GM21619 (cell line): ENCODE measurements at regions not wholly inside any gene's neighbourhood (a gene's known extent, or its start where the extent isn't known, plus 50 kb on each side); places are given as distances from the start of the nearest gene placed in this dataset.

Source experiments
- ATAC-seq: cut with Tn5 transposase; IDR thresholded peaks from one replicate; pipeline ENCODE4 v1.9.1; 2021; ENCODE audit not compliant: unreplicated experiment

GRCh38 chr1:104787866-104788510, 1038.3 kb downstream of the AMY1C start:
- no peak for ATAC-seq

DNA sequence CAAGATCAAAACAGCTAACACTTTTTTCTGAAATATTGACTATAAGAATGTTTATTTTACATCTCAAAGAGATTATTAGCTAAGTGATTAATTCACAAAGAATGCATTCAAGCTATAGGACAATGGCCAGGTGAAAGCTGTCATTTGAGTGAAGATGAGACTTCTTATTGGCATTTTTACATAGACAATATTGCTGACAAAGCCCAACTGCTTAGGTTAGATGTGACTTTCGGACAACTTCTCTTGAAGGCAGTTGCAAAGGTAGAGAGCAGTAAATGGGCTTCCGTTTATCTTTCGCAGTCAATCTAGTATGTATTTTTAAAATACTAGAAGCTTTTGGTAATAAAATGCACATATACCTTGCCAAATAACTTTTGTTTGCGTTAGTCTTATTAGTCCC, 1041.3 kb downstream of the AMY1C start:
- ATAC-seq, result no peak

- ATAC-seq, result no peak
Observed at GRCh38 chr1:104794035-104794434, 1044.3 kb downstream of the AMY1C start.

- ATAC-seq, result no peak
Observed at GRCh38 chr1:104795931-104796330, 1046.2 kb downstream of the AMY1C start.

- no peak for ATAC-seq
Observed at GRCh38 chr1:104797982-104798381, 1048.3 kb downstream of the AMY1C start.

DNA sequence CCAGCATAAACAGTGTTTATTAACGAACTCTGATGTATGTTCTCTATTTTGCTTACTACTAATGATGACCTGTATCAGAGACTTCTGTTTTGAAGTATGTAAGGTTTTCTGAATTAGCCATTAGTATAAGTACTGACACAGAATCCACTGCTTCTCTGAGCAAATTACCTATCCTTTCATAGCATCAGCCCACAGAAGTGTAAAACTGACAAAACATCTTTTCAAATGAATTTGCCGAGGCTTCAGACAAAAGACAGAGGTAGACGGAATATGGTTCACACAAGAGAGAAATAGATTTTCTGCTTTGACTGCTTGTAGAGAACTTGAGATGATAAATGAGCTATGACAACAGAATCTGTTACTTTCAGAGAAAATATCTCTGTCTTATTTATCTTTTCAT, 1051.6 kb downstream of the AMY1C start:
- ATAC-seq, result no peak

- ATAC-seq, result no peak
Observed at GRCh38 chr1:104804147-104804546, 1054.4 kb downstream of the AMY1C start.

- ATAC-seq, result no peak
Observed at GRCh38 chr1:104807590-104807989, 1057.9 kb downstream of the AMY1C start.

GRCh38 chr1:104825401-104825800, 1075.7 kb downstream of the AMY1C start:
- ATAC-seq, result no peak

GRCh38 chr1:104830534-104830933, 1080.8 kb downstream of the AMY1C start:
- ATAC-seq, result no peak

- no peak for ATAC-seq
Observed at GRCh38 chr1:104852151-104852550, 1102.5 kb downstream of the AMY1C start.

DNA sequence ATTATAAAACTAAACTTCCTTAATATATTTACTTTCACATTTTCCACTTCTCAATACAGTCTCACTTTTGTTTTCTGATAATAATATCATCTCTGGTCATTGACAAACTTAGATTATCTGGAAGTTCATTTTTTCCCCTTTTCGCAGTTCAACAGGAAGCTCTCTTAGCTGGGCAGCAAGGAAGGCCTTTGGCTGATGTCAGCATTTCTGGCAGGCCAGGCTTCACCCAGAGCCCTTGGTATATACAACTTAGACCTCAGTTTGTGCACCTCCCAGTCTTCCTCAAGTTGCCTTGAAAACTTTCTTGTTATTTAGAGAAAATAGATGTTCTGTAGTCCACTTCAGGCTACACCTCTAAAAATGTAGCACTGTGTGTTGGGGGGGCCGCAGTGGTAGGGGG, 1103.6 kb downstream of the AMY1C start:
- no peak for ATAC-seq

GRCh38 chr1:104854529-104854928, 1104.8 kb downstream of the AMY1C start:
- no peak for ATAC-seq

DNA sequence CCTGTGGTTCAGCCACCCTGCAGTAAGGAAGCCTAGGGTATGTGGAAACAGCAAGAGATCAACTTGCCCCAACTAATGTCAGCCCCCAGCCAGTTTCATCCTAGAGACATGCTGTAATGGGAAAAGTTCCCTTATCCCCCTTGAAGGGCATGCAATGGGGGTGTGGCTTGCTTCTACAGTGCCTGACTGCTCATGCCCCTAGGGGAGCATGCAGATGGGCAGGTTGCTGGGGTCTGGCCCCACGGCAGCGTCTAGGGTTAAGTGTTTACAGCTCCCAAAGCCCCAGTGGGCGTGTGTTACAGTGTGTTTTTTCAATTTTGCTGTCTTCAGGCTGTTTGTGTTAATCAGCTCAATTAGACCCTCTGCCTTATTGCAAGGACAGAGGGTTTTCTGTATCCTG, 1105.9 kb downstream of the AMY1C start:
- ATAC-seq, result no peak

DNA sequence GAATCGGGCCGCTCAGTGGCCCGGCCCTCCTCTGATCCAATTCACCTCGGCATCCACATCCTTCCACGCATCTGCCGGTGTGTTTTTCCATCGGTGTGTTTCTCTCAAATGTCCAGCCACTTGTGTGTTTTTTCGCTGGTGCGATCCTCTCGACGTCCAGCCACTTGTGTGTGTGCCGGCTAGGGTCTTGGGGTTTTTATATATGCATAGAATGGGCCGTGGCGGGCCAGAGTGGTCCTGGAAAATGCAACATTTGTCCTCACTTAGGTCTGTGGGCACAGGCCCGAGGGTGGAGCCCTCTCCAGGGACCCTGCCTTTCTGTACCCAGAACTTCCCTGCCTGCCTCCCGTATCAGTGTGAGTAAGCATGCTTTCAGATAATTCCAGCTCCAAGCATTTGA, 1106.4 kb downstream of the AMY1C start:
- no peak for ATAC-seq

DNA sequence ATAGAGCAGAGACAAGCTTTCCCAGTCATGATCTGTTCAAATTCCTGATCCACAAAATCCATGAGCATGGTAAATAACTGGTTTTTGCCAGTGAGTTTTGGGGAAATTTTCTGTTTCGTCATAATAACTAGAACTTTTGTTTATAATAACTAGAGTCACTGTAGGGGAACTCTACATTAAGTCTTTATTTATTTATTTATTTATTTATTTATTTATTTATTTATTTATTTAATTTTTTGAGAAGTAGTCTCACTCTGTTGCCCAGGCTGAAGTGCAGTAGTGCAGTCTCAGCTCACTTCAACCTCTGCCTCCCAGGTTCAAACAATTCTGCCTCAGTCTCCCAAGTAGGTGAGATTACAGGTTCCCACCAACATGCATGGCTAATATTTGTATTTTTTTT, 1106.8 kb downstream of the AMY1C start:
- no peak for ATAC-seq

DNA sequence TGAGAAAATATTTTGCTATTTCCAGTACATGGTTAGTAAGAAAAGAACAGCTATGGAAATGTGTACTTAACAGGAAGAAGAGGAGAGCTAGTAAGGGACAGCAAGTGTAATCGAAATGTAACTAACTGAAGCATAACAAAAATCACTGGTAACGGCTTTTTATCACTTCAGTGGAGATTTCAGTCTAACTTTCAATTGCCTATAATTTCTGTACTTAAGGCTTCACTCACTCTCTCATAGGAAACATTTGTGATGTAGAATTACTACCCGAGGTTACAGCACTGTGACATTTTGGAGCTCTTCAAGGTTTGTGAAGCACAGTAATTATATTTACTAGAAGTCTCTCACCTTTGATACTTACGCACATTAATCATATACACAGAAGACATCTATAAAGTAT, 1119.1 kb downstream of the AMY1C start:
- no peak for ATAC-seq

- ATAC-seq, result peak; percentile 44
Observed at GRCh38 chr1:104874044-104874443, 1124.3 kb downstream of the AMY1C start.

- no peak for ATAC-seq
Observed at GRCh38 chr1:104878203-104878909, 1128.7 kb downstream of the AMY1C start.

GRCh38 chr1:104884939-104885338, 1135.2 kb downstream of the AMY1C start:
- ATAC-seq, result no peak

GRCh38 chr1:104905322-104905721, 1155.6 kb downstream of the AMY1C start:
- ATAC-seq, result no peak

GRCh38 chr1:104906141-104906540, 1156.4 kb downstream of the AMY1C start:
- ATAC-seq, result no peak

- ATAC-seq, result no peak
Observed at GRCh38 chr1:104919188-104919587, 1169.5 kb downstream of the AMY1C start.
